ENCODE measurements at regions not wholly inside any gene's neighbourhood (a gene's known extent, or its start where the extent isn't known, plus 50 kb on each side); places are given as distances from the start of the nearest gene placed in this dataset.

DNA sequence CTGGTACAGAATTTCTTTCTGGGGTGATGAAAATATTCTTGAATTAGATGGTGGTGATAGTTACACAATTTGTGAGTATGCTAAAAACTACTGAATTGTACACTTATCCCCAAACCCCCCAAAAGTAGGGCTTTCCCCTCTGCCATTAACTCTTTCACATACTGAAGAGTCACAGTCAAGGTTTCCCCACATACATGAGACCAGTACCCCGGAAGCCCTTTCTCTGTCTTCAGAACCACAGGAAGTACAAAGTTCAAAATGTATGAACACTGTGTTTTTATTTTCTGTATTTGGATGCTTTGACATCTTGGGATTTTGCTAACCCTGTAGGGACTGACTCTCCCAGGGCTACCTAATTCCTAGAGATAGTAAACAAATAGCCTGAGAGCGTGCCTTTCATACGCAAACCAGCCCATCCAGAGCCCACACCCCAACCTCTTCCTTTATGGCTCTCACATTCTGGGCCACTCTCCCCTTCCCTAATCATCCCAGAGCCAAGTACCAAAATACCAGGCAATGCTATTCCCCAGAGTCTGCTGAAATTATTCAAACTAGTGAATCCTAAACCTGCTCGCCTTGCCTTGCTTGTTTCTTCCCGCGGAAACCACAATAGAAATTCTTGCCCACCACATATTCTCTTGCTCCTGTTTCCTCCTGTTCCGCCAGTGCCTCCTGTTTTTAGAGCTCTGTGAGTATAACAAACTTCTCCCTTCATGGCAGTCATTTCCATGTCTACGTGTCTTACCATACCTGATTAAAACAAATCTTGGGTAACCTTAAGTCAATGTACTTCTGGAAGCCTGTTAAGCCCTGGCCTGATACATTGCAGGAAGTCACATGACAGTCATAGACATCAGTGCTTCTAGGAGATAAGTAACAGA lies 524.8 kb downstream of the FUT8 start:
- DNase-seq: no peak

DNA sequence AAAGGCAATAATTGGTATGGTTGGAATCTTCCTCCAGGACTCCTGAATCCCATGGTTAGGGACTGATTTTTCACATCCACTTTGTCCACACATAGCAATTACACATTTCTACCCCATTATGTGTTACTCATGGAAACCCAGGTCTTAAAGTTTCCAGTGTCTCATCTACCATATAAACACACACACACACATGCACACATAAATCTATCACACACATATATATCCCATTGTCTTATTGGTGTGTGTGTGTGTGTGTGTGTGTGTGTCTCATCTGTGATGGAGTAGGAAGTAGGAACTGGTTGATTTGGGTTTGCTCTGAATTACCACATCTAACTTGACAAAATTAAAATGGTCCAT lies 525.4 kb downstream of the FUT8 start:
- no peak for DNase-seq

DNA sequence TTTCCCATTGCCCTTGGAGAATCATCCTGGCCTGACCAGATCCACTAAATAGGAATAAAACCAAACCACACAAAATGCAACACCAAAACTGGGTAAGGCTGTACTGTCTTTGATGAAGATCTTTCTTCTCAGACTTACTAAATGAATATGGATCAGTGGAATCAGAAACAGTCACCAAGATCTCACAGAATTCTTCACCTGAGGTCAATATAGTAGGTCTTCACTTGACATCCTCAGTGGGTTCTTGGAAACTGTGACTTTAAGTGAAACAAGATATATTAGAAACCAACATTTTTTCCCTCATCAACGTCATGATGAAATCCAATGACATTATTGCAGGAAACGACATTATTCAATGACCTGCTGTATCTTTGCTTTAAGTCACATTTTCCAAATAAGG lies 526.2 kb downstream of the FUT8 start:
- no peak for DNase-seq

DNA sequence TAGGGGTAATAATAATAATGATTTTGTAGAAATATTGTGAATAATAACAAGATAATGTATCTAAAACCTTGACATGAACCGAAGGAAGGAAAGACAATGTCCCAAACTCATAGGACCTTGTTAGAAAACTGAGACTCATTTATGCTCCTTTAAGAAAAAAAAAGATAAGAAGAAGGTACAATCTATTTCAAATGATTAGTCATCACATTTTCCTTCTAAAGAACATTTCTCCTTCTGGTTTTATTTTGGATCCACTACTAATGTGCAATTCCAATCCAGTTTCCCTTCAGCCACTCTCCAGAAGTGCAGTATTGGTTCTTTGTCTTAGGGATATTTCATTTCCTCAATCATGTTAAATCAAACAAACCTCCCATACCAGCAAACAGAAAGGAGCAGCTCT lies 526.7 kb downstream of the FUT8 start:
- no peak for DNase-seq

DNA sequence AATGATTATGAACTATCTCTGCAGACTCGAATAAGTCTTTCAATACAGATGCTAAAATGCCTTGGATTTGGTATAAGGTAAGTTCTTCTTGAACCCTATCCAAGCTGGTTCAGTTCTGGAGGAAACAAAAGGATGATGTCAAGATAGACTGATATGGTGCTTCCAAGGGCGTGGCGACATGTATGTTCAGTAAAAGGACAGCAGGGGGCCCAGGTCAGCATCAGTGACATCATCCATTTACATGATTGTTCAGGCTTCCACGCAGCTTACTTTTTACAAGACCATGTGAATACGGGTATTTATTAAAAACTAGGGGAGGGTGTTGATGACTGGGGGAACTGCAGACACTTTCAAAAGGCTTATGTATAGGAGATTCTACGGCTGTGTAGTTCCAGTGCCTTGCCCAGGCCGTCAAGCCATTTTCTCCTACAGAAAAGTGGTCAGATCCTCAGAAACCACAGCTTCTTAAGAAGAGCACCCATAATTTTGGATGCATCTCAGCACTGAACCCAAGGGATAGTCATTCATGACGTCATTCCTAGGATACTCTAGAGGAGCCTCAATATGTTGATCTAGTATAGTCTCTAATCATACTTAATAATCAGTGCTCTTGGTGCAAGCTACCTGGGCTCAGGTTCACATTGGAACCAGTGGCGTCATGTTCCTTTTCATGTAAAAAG lies 527.7 kb downstream of the FUT8 start:
- DNase-seq: peak in 1 of 2 donors; percentile 22

DNA sequence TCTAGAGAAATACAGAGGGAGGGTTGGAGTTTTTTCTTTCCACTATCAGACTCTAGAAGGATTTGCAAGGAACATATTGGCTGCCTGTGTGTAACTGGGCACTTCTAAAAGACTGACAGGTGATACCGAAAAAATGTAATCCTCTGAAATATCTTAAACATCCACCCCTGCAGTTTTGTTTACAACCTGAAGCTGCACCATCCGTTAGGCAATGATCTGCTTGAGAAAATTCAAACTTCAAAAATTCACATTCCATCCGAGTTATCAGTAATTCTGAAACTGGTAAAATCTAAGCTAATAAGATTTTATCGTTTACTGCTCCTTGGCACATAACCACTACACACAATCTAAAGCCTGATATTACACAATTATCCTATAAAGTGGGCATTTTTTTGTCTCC lies 528.6 kb downstream of the FUT8 start:
- DNase-seq: no peak

DNA sequence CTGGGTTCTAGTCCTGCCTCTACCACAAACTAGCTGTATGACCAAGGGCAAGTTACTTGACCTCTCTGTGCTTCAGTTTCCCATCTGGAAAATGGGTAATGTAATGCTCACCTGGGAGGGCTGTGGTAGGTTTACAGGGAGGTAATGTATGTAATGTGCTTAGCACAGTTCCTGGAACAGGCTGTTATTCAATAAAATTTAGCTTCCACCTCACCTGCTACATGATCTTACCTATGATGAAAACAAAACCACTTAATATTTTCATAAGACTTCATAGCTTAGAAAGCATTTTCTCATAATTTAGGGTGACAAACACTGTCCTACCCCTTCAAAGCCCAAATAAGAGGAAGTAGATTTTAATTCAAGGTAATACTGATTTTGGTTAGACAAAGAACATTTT lies 530.6 kb downstream of the FUT8 start:
- no peak for DNase-seq

DNA sequence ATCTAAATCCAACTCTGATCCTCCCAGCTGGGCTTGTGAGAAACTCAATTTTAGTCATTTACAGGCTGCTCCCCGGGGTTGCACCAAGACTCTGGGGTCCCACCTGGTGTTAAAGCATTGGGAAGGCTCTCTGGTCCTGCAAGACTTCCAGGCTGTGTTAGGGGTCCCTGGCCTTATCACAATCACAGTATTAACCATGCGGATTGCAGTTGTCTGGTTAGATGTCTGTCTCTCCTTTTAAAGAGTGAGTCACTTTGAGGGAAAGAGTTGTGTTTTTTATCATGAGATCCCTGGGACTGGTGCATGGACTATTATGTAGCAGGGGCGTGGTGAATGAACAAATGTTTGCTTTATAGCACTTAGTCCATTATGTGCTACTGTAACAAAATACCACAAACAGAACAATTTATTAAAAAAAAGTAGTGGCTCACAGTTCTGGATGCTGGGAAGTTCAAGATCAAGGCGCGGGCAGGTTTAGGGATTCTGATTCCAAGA lies 531.4 kb downstream of the FUT8 start:
- DNase-seq: no peak

DNA sequence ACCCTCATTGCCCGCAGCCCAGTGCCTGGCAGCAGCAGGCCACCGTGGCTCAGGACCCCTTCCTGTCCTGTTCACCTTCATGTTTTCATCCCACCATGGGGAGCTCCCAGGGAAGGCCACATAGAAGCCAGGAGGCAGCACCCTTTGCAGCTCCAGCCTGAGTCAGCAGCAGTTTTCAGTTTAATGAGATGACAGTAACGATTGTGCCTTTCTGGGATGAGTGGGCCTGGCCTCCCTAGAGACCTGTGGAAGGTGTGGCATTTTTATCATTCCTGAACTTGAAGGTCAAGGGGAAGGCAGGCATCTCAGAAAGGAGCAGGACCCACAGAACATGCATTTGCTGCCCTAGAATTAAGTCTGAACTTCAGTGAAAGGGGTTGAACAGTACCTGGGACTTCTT lies 532.8 kb downstream of the FUT8 start:
- no peak for DNase-seq

DNA sequence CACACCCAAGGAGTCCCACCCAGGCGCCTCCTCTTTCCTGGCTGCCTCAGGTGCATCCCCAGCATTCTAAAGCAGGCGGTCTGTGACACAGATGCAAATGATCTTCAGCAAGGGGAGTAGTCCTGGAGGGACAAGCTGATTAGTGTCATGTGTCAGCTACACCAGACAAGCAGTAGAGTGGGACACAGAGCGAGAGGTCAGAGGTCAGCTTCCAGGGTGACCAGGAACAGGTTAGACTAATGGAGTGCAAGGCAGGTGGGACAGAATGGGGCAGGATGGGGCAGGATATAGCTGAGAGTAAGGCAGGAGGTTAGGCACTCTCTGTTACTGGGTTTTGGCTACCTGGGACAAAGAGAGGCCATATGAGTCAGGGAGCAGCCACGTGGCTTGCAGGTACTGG lies 534.0 kb downstream of the FUT8 start:
- DNase-seq: no peak

DNA sequence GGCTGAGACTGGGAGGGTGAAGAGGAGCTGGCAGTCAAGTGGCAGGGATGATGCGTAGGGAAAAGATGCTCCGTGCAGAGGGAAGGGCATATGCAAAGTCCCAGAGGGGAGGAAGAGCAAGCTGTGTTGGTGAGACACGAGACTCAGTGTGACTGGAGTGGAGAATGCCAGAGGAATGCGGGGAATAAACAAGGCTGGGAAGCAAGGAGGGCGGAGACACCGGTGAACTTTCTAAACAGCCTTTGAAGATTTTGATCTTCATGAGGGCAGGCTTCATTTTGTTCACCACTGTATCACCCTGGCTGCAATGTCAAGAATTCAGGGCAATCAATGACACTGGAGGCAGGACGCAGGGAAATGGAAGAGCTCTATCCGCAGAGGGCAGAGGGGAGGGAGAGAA lies 535.8 kb downstream of the FUT8 start:
- DNase-seq: no peak

DNA sequence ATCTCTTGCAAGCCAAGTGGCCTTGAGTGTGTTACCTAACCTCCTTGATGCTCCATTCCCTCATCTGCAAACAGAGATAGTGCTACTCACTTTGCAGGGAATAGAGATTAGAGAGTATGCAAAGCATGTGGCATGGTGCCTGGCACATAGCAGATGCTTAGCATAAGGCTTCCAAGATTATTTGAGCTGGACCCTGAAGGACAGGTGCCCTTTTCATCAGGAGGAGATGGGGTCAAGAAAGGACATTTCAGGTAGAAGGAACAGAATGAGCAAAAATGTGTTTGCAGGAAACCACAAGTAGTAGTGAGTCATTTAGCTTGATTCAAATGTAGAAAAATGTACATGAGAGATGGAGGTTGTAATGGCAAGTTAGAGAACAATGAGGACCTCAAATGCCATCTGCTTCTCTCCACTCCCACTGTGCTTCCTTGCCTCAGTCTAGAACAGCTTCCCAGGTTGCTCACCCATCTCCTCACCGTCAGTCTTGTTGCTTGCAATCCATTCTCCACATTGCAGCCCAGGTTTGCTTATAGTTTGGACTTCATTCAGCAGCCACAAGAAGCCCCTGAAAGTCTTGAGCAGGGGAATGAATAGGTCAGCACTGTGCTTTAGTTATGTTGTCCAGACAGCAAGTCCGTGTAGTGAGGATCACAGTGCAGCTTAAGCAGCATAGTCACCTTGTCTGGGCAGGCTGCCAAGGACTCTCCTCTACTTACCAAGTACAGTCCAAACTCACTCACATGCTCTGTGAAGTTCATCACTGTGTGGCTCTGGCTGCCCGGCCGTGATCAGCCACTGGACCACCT lies 536.3 kb upstream of the CCDC196 start:
- peak in 1 of 2 donors; percentile 55 for DNase-seq

DNA sequence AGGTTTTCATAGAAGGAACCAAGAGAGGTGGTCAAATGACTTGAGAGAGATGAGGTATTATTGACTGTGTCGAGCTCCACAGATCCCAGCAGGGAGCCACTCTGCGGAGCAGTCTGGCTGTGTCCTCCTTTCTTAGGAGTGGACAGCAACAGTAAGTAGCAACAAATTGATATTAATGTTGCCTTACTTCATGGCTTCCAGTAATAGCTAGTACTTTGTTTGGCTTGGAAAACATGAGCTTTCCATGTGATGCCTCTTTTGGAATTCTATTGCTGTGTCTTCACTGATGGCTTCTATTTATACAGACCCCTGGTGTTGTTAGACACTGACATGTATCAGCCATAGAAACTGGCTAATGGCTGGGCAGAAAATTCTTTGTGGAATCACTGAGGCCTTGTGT lies 531.2 kb upstream of the CCDC196 start:
- DNase-seq: no peak

DNA sequence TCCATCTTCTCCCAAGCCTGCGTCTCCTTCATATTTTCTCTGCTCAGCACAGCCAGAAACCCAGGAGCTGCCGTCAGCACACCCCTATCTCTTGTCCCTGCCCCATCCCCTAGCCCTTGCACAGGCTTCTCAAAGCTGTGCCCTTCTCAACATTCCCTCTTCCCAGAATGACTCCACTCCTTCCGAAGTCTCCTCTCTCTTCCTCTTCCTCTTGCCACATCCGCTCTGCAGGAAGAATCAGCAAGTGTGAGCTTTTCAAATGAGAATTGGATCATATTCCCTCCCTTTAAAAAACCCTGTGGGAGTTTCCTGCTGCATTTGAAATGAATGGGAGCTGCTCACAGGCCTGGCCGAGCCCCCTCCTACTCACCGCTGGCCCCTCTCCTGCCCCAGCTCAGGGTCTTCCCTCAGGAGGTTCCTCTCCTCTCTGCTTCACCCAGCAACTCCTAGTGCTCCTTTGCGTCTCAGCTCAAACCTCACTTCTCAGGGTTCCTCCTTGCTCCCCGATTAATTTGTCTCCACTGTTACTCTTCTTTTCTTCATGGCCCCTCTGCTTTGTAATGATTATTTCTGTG lies 528.5 kb upstream of the CCDC196 start:
- DNase-seq: no peak

DNA sequence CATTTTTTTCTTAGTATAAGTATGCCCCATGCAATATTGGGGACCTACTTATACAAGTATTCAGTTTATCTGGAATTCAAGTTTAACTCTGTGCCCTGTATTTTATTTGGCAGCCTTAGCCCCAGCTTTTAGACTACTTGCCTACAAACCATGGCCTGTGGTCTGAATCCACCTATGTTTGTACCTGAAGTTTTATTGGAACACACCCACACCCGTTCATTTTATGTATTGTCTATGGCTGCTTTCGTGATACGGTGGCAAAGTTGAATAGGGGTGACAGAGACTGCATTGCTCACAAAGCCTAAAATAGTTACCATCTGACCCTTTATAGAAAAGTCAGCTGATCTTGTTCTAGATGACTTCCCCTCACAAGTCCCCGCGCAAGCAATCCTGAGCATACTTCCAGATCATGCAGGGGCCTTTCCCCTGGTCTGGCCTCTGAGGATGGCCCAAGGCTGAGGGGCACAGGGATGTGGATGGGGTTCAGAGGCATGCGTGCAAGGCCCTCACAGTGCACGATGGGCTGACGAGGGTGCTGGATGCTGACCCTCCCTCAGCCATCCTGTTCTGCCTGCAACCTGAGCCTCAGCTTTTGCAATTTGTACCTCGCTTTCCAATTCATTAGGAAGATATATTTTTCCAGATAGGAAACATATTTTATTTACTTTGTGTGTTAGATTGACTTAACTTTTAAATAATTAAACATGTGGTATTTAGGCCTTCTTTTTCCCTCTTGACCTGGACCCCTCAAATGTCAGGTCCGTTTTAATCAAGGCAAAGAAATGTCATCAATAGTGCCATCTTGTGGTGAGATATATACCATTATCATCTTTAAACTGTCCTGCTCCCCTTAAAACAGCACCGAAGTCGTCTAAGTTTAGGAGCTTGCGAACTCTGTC lies 527.3 kb upstream of the CCDC196 start:
- no peak for DNase-seq

DNA sequence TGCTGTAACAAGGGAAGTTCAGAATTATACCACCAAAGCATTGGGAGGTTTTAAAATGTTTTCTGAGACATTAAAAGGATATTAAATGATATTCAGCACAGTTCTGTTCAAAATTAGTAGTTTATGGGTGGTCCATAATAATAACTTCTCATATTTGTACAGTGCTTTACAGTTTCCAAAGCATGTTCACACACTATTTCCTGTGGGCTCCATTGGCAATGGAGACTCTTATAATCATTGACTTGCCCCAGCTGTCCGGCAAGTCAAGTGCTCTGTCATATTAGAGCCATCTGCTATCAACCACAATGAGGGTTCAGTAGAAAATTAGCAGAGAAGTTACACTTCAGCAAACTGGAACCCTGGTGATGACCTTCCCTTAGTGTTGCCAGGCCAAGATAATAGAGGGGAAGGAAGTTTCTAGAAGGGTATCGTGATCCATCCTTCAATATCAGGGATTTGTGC lies 526.6 kb upstream of the CCDC196 start:
- DNase-seq: no peak

DNA sequence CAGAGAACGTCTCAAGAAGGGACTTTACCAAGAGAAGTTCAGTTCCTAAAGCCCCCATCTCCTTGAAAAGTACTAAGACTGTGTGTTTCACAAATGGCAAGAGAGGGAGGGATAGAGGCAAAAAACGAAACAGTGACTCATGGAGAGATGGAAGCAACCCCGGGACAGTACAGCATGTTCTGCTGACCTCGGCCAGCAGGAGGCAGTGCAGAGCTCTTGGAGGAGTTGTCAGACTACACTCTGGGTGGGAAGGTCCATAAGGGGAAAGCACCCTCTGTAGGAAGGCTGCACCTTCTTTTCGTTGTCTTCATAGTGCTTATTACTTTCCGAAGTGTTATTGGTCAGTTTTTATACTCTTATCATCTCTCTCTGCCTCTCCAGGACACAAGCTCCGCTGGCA lies 525.2 kb upstream of the CCDC196 start:
- peak; percentile 80 to 89 for DNase-seq

DNA sequence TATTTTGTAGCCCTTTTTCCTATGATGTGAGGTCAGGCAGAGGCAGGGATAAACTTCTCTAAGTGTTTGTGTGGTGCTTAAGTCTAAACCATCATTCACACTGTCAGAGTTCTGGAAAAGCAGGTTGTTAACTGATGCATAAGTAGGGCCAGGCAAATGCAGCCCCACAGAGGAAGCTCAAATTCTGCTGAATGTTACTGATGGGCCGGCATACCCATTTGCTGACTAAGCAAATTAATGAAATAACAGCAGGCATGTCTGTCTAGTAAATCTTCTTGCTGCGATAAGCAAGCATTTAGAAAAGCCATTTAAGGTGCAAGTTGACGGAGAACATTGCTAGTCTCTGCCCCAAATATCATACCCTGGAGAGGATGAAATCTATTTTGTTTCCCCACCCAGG lies 523.2 kb upstream of the CCDC196 start:
- DNase-seq: no peak

DNA sequence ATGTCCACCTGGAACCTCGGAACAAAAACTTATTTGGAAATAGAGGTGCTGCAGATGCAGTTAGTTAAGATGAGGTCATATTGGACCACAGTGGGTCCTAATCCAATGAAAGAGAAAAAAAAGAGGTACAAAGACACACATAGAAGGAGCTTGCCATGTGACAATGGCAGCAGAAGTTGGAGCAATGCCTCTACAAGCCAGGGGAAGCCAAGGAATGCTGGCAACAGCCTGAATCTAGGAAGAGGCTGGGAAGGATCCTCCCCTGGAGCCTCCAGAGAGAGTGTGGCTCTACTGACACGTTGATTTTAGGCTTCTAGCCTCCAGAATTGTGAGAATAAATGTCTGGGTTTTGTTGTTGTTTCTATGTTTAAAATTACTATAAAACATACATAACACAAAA lies 521.8 kb upstream of the CCDC196 start:
- DNase-seq: no peak

DNA sequence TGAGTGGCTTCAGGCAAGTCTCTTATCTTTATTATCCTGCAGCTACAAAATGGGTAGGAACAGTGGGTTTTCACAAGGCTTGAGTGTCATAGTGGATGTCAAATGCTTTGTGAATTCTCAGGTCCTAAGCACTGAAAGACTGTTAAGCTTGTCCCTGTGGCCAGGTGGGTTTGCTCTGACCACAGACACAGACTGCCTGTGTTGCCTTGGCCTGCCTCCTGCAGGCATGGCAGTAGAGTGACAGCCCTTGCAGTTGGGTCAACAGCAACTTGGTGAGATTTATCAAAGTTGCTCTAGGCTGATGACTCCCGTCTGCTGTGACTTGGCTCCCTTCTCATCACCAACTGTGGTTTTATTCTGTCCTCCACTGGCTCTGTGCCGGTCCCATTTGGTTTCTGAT lies 520.0 kb upstream of the CCDC196 start:
- no peak for DNase-seq

DNA sequence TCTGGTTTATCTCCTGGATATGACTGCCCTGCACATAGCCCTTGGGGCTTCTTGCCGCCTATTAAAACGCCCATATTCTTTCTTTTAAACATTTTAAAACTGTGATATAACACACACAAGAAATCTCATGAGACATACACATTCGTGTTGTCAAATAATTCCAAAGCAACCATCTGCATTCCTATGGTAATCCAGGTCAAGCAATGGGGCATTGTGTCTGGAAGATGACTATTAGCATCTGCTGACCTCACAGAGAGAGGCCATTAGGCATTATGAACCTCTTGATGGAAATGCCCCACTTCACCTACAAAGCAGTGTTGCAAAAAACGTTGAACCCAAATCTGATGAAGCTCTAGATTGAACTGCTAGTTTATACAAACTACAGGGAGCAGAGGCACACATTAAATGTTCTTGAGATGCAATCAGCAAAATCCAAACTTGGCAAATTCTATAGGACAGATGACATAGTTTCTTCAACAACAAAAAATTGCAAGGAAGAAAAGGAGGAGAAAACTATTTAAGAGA lies 513.8 kb upstream of the CCDC196 start:
- DNase-seq: no peak

DNA sequence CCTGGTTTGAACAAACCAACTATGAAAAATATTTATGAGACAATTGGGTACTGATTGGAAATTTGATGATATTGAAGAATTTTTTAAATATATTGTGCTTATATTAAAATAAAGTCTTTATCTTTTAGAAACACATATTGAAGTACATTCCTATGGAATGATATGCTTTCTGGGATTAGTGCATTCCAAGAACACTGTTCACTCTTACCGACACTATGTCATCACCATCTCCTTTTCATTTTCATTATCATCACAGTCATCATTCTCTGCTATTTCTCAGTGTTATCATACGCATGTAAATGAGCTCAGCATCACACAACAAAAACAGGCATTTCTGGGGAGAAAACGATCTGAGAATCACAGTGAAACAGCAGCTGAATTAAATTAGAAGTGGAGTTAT lies 513.3 kb upstream of the CCDC196 start:
- no peak for DNase-seq
